HEK293 (cell line): ENCODE measurements at regions not wholly inside any gene's neighbourhood (a gene's known extent, or its start where the extent isn't known, plus 50 kb on each side); places are given as distances from the start of the nearest gene placed in this dataset.

Experiments used
- CTCF ChIA-PET: fragments of 350-600 bp; formaldehyde crosslinking; extraction: SDS; loops from one replicate; lab custom pipeline; 2021; ENCODE audit warnings: antibody characterized with exemption; lab: Yijun Ruan, JAX
- POLR2A ChIA-PET: fragments of 300-600 bp; formaldehyde crosslinking; extraction: SDS; loops from one replicate; lab custom pipeline; 2020; ENCODE audit warnings: antibody characterized with exemption, inconsistent platforms; lab: Yijun Ruan, JAX
- H3K27ac ChIP-seq: fragments of 200-500 bp; sonication (Bioruptor generic); 2 replicates; pipeline ENCODE4 v1.5.1; 2014; ENCODE audit warnings: low read depth, low read length, control low read depth, inconsistent platforms; ENCODE audit errors: extremely low read depth
- H3K36me3 ChIP-seq, 2 experiments: fragments of 200-500 bp in 1 of 2; sonication (Bioruptor generic) in 1 of 2; 1 replicate in 1 of 2; 2 replicates in 1 of 2; pipeline ENCODE4 v1.5.1; 2014 to 2017; ENCODE audit warnings: inconsistent platforms in 2 of 2, low read length in 2 of 2; ENCODE audit not compliant: control insufficient read depth in 2 of 2, insufficient read depth in 1 of 2
- H3K4me1 ChIP-seq: fragments of 200-500 bp; sonication (Bioruptor generic); 2 replicates; pipeline ENCODE4 v1.5.1; 2014; ENCODE audit warnings: mild to moderate bottlenecking, low read length, inconsistent platforms; ENCODE audit not compliant: control insufficient read depth, insufficient read depth
- H3K4me3 ChIP-seq: 2 replicates; pipeline ENCODE4 v1.5.1; 2011; ENCODE audit warnings: low read depth, mild to moderate bottlenecking, control low read depth, low read length, moderate library complexity
- H3K9me3 ChIP-seq: fragments of 200-500 bp; sonication (Bioruptor generic); 2 replicates; pipeline ENCODE4 v1.5.1; 2014; ENCODE audit warnings: low read depth, low read length, inconsistent platforms; ENCODE audit not compliant: control insufficient read depth, insufficient read depth
- GFI1B ChIP-seq: fragments of 450-650 bp; formaldehyde crosslinking; IDR thresholded peaks from 2 replicates; pipeline ENCODE4 v1.5.1; 2016; ENCODE audit warnings: missing biosample characterization, missing genetic modification characterization
- MEIS1 ChIP-seq: sonication (generic); formaldehyde crosslinking; IDR thresholded peaks from 2 replicates; pipeline ENCODE4 v1.8.1; 2022; ENCODE audit warnings: missing genetic modification reagents, mild to moderate bottlenecking, borderline replicate concordance
- SALL2 ChIP-seq: fragments of 450-650 bp; formaldehyde crosslinking; IDR thresholded peaks from 2 replicates; pipeline ENCODE4 v1.5.0; 2017; ENCODE audit warnings: missing biosample characterization, mild to moderate bottlenecking, missing genetic modification characterization, borderline replicate concordance
- SETDB1 ChIP-seq: IDR thresholded peaks from one replicate; pipeline ENCODE4 v1.6.1; 2017; ENCODE audit warnings: mild to moderate bottlenecking, low read length, moderate library complexity, mixed read lengths; ENCODE audit not compliant: insufficient read length
- SP3 ChIP-seq: fragments of 450-650 bp; formaldehyde crosslinking; IDR thresholded peaks from 2 replicates; pipeline ENCODE4 v1.5.1; 2016; ENCODE audit warnings: missing biosample characterization, missing genetic modification characterization
- YY1 ChIP-seq: fragments of 450-650 bp; formaldehyde crosslinking; IDR thresholded peaks from 2 replicates; pipeline ENCODE4 v1.5.1; 2018; ENCODE audit warnings: missing biosample characterization, missing genetic modification characterization
- ZBTB17 ChIP-seq: fragments of 450-650 bp; formaldehyde crosslinking; IDR thresholded peaks from 2 replicates; pipeline ENCODE4 v1.5.1; 2016; ENCODE audit warnings: missing biosample characterization, missing genetic modification characterization
- ZBTB21 ChIP-seq: fragments of 450-650 bp; formaldehyde crosslinking; IDR thresholded peaks from 2 replicates; pipeline ENCODE4 v1.5.1; 2017; ENCODE audit warnings: missing biosample characterization, missing genetic modification characterization
- ZFP41 ChIP-seq: fragments of 450-650 bp; formaldehyde crosslinking; IDR thresholded peaks from 2 replicates; pipeline ENCODE4 v1.5.1; 2016; ENCODE audit warnings: missing biosample characterization, missing genetic modification characterization, borderline replicate concordance
- ZNF16 ChIP-seq: fragments of 450-650 bp; formaldehyde crosslinking; IDR thresholded peaks from 2 replicates; pipeline ENCODE4 v1.5.1; 2016; ENCODE audit warnings: low read depth, missing biosample characterization, missing genetic modification characterization
- ZNF311 ChIP-seq: fragments of 450-650 bp; formaldehyde crosslinking; IDR thresholded peaks from 2 replicates; pipeline ENCODE4 v1.5.1; 2017; ENCODE audit warnings: missing biosample characterization, missing genetic modification characterization, borderline replicate concordance
- ZNF404 ChIP-seq: fragments of 450-650 bp; formaldehyde crosslinking; IDR thresholded peaks from 2 replicates; pipeline ENCODE4 v1.5.1; 2017; ENCODE audit warnings: missing biosample characterization, missing genetic modification characterization
- ZNF433 ChIP-seq: fragments of 450-650 bp; formaldehyde crosslinking; IDR thresholded peaks from 2 replicates; pipeline ENCODE4 v1.5.1; 2016; ENCODE audit warnings: missing biosample characterization, missing genetic modification characterization, low read depth
- ZNF747 ChIP-seq: fragments of 450-650 bp; formaldehyde crosslinking; IDR thresholded peaks from 2 replicates; pipeline ENCODE4 v1.5.1; 2016; ENCODE audit warnings: missing biosample characterization, missing genetic modification characterization
- TF ChIP-seq, protein P1 (sequence below): fragments of 450-650 bp; formaldehyde crosslinking; IDR thresholded peaks from 2 replicates; pipeline ENCODE4 v1.5.1; 2016; ENCODE audit warnings: missing biosample characterization, missing genetic modification characterization
- TF ChIP-seq, protein P2 (sequence below): fragments of 450-650 bp; formaldehyde crosslinking; conservative IDR thresholded peaks from 2 replicates; pipeline ENCODE4 v1.5.1; 2016; ENCODE audit warnings: low read depth, missing biosample characterization, missing genetic modification characterization
- TF ChIP-seq, protein P3 (sequence below): fragments of 450-650 bp; formaldehyde crosslinking; IDR thresholded peaks from 2 replicates; pipeline ENCODE4 v1.5.1; 2016; ENCODE audit warnings: missing biosample characterization, missing genetic modification characterization
- TF ChIP-seq, protein P4 (sequence below): fragments of 450-650 bp; formaldehyde crosslinking; IDR thresholded peaks from 2 replicates; pipeline ENCODE4 v1.5.1; 2016; ENCODE audit warnings: missing biosample characterization, missing genetic modification characterization

DNA sequence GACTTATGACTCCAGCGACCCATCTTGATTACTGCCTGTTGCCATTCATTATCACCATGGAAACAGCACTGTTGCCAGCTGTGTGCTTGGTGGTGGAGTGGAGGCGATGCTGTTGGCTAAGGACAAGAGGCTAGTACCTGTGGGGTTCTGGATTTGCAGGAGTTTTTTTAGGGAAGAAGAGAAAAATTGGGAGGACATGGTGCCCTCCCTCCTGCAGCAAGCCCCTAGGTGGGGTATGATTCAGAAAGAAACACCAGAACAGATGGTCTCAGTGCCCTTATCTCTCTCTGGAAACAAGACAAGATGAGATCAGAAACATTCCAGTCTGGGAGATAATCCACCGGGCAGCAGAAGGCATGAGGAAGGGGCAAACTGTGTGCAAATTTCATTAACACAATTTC is 87.8 kb upstream of the TLR4 start (continued):
- no peak for TF ChIP-seq ZFP41 (tag by site-specific recombination)
- TF ChIP-seq ZNF404 (tag by site-specific recombination): no peak
- TF ChIP-seq, protein P1, sequence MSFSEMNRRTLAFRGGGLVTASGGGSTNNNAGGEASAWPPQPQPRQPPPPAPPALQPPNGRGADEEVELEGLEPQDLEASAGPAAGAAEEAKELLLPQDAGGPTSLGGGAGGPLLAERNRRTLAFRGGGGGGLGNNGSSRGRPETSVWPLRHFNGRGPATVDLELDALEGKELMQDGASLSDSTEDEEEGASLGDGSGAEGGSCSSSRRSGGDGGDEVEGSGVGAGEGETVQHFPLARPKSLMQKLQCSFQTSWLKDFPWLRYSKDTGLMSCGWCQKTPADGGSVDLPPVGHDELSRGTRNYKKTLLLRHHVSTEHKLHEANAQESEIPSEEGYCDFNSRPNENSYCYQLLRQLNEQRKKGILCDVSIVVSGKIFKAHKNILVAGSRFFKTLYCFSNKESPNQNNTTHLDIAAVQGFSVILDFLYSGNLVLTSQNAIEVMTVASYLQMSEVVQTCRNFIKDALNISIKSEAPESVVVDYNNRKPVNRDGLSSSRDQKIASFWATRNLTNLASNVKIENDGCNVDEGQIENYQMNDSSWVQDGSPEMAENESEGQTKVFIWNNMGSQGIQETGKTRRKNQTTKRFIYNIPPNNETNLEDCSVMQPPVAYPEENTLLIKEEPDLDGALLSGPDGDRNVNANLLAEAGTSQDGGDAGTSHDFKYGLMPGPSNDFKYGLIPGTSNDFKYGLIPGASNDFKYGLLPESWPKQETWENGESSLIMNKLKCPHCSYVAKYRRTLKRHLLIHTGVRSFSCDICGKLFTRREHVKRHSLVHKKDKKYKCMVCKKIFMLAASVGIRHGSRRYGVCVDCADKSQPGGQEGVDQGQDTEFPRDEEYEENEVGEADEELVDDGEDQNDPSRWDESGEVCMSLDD (tag by site-specific recombination): no peak

DNA sequence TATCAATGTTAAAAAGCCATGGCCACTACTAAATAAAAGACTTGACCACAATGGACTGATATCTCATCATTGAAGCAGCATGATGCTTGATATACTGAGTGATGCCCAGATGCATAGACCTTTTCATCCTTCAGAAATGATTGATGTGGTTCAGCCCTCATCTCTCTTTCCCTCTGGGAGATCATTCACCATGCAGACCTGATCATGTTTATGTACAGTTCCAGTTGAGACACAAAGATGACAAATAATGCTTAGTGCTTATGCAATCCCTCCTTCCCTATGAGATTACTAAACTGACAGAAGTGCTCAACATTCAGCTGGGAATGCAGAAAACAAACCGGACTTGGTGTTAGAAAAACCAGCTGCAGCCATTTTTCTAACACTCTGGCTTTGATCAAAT is 91.9 kb upstream of the TLR4 start:
- no peaks in the 10 kb centered on the region for H3K36me3 ChIP-seq
- H3K4me1 ChIP-seq: no peaks in the 10 kb centered on the region
- H3K4me3 ChIP-seq: no peak overlapping the region
- ChIA-PET POLR2A (no interaction called here), CTCF (no interaction called here)
- TF ChIP-seq ZBTB21 (tag by site-specific recombination): no peak
- no peak for TF ChIP-seq ZNF311 (tag by site-specific recombination)
- TF ChIP-seq, protein P2, sequence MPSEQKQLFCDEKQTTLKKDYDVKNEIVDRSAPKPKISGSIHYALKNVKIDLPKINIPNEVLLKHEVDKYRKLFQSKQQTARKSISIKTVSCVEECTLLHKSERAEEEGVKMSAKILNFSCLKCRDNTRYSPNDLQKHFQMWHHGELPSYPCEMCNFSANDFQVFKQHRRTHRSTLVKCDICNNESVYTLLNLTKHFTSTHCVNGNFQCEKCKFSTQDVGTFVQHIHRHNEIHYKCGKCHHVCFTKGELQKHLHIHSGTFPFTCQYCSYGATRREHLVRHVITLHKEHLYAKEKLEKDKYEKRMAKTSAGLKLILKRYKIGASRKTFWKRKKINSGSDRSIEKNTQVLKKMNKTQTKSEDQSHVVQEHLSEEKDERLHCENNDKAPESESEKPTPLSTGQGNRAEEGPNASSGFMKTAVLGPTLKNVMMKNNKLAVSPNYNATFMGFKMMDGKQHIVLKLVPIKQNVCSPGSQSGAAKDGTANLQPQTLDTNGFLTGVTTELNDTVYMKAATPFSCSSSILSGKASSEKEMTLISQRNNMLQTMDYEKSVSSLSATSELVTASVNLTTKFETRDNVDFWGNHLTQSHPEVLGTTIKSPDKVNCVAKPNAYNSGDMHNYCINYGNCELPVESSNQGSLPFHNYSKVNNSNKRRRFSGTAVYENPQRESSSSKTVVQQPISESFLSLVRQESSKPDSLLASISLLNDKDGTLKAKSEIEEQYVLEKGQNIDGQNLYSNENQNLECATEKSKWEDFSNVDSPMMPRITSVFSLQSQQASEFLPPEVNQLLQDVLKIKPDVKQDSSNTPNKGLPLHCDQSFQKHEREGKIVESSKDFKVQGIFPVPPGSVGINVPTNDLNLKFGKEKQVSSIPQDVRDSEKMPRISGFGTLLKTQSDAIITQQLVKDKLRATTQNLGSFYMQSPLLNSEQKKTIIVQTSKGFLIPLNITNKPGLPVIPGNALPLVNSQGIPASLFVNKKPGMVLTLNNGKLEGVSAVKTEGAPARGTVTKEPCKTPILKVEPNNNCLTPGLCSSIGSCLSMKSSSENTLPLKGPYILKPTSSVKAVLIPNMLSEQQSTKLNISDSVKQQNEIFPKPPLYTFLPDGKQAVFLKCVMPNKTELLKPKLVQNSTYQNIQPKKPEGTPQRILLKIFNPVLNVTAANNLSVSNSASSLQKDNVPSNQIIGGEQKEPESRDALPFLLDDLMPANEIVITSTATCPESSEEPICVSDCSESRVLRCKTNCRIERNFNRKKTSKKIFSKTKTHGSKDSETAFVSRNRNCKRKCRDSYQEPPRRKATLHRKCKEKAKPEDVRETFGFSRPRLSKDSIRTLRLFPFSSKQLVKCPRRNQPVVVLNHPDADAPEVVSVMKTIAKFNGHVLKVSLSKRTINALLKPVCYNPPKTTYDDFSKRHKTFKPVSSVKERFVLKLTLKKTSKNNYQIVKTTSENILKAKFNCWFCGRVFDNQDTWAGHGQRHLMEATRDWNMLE (tag by site-specific recombination): no peak
- TF ChIP-seq YY1: no peak
- TF ChIP-seq, protein P3, sequence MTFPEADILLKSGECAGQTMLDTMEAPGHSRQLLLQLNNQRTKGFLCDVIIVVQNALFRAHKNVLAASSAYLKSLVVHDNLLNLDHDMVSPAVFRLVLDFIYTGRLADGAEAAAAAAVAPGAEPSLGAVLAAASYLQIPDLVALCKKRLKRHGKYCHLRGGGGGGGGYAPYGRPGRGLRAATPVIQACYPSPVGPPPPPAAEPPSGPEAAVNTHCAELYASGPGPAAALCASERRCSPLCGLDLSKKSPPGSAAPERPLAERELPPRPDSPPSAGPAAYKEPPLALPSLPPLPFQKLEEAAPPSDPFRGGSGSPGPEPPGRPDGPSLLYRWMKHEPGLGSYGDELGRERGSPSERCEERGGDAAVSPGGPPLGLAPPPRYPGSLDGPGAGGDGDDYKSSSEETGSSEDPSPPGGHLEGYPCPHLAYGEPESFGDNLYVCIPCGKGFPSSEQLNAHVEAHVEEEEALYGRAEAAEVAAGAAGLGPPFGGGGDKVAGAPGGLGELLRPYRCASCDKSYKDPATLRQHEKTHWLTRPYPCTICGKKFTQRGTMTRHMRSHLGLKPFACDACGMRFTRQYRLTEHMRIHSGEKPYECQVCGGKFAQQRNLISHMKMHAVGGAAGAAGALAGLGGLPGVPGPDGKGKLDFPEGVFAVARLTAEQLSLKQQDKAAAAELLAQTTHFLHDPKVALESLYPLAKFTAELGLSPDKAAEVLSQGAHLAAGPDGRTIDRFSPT (tag by site-specific recombination): no peak
- TF ChIP-seq GFI1B (tag by site-specific recombination): no peak
- no peak for TF ChIP-seq SETDB1
- no peak for TF ChIP-seq ZNF747 (tag by site-specific recombination)
- TF ChIP-seq, protein P4, sequence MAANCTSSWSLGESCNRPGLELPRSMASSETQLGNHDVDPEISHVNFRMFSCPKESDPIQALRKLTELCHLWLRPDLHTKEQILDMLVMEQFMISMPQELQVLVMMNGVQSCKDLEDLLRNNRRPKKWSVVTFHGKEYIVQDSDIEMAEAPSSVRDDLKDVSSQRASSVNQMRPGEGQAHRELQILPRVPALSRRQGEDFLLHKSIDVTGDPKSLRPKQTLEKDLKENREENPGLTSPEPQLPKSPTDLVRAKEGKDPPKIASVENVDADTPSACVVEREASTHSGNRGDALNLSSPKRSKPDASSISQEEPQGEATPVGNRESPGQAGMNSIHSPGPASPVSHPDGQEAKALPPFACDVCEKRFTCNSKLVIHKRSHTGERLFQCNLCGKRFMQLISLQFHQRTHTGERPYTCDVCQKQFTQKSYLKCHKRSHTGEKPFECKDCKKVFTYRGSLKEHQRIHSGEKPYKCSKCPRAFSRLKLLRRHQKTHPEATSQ (tag by site-specific recombination): no peak
- no peak for TF ChIP-seq ZNF16 (tag by site-specific recombination)
- no peak for TF ChIP-seq SP3 (tag by site-specific recombination)
- TF ChIP-seq MEIS1: no peak
- TF ChIP-seq SALL2 (tag by site-specific recombination): no peak
- no peak for TF ChIP-seq ZBTB17
- no peak for TF ChIP-seq ZNF433 (tag by site-specific recombination)
- TF ChIP-seq, all 188 proteins: peak for 0
- Histone ChIP-seq H3K27ac (no peak overlapping the region), H3K9me3 (no peaks in the 10 kb centered on the region)
